B cell (primary cell): ENCODE measurements at regions not wholly inside any gene's neighbourhood (a gene's known extent, or its start where the extent isn't known, plus 50 kb on each side); places are given as distances from the start of the nearest gene placed in this dataset.

Experiments
- ATAC-seq: fragments of 200-7000 bp; cut with Tn5 transposase; one replicate; pipeline ENCODE4 v1.10.0; 2021; ENCODE audit warnings: low read depth, mild to moderate bottlenecking, moderate number of reproducible peaks, moderate library complexity
- CTCF ChIA-PET: fragments of 350-600 bp; sonication (Branson Sonifier 250); formaldehyde crosslinking; loops from one replicate; lab custom pipeline; 2021; ENCODE audit warnings: antibody characterized with exemption, inconsistent platforms; lab: Charles Lee
- POLR2A ChIA-PET: fragments of 350-600 bp; sonication (Branson Sonifier 250); formaldehyde crosslinking; loops from one replicate; lab custom pipeline; 2021; ENCODE audit warnings: antibody characterized with exemption; lab: Charles Lee
- DNase-seq: peaks from one replicate; pipeline ENCODE4 v3.0.0; 2013
- H2AFZ ChIP-seq: 2 replicates; pipeline ENCODE4 v1.6.1; 2012; ENCODE audit warnings: mild to moderate bottlenecking, low read depth, low read length; ENCODE audit not compliant: insufficient read depth, poor library complexity, severe bottlenecking
- H3K27ac ChIP-seq, 2 donors: 1 replicate in 1 of 2; 2 replicates in 1 of 2; pipeline ENCODE4 v1.5.1; 2012 to 2013; ENCODE audit warnings: low read length in 2 of 2, mild to moderate bottlenecking in 2 of 2, moderate library complexity in 1 of 2
- H3K27me3 ChIP-seq, 4 experiments: fragments of 200-600 bp in 1 of 4; sonication (generic) in 1 of 4; replicated peaks in 1 of 4; 1 replicate in 2 of 4; 2 replicates in 2 of 4; pipeline versions ENCODE4 v1.6.1 to v1.7.0; 2013 to 2016; ENCODE audit warnings: low read length in 3 of 4, mild to moderate bottlenecking in 2 of 4, mixed read lengths in 1 of 4, moderate library complexity in 1 of 4; ENCODE audit not compliant: insufficient read depth in 4 of 4, control insufficient read depth in 3 of 4; ENCODE audit errors: control extremely low read depth in 1 of 4
- H3K36me3 ChIP-seq, 2 experiments: replicated peaks in 1 of 2; 1 replicate in 1 of 2; 2 replicates in 1 of 2; pipeline versions ENCODE4 v1.6.1 to v1.7.1; 2013; ENCODE audit warnings: low read length in 1 of 2; ENCODE audit not compliant: insufficient read depth in 2 of 2, control insufficient read depth in 1 of 2; ENCODE audit errors: control extremely low read depth in 1 of 2, extremely low read depth in 1 of 2
- H3K4me1 ChIP-seq, 2 donors: fragments of 200-600 bp in 1 of 2; sonication (generic) in 1 of 2; 1 replicate in 1 of 2; 2 replicates in 1 of 2; pipeline versions ENCODE4 v1.5.1 to v1.6.1; 2013 to 2017; ENCODE audit warnings: low read length in 2 of 2; ENCODE audit not compliant: control insufficient read depth in 2 of 2, insufficient read depth in 2 of 2
- H3K4me2 ChIP-seq: replicated peaks from 2 replicates; pipeline ENCODE3; 2012; ENCODE audit warnings: mild to moderate bottlenecking, low read depth, low read length; ENCODE audit not compliant: poor library complexity, severe bottlenecking
- H3K4me3 ChIP-seq, 5 experiments: fragments of 200-600 bp in 1 of 5; sonication (generic) in 1 of 5; 1 replicate in 3 of 5; 2 replicates in 2 of 5; pipeline versions ENCODE4 v1.5.1 to v1.7.0; 2011 to 2016; ENCODE audit warnings: low read length in 4 of 5, mild to moderate bottlenecking in 4 of 5, low read depth in 2 of 5, control low read depth in 1 of 5, moderate library complexity in 1 of 5; ENCODE audit not compliant: insufficient read depth in 1 of 5; ENCODE audit errors: control extremely low read depth in 1 of 5, extremely low read depth in 1 of 5
- H3K79me2 ChIP-seq: fragments of 200-600 bp; sonication (generic); one replicate; pipeline ENCODE4 v1.6.0; 2016; ENCODE audit warnings: low read length; ENCODE audit not compliant: control insufficient read depth, insufficient read depth
- H3K9ac ChIP-seq: fragments of 200-600 bp; sonication (generic); 2 replicates; pipeline ENCODE4 v1.6.1; 2017; ENCODE audit warnings: mild to moderate bottlenecking, low read length, moderate library complexity
- H3K9me3 ChIP-seq, 3 donors: one replicate each; pipeline versions ENCODE4 v1.6.1 to v1.7.1; 2013; ENCODE audit warnings: low read length in 2 of 3; ENCODE audit not compliant: control insufficient read depth in 2 of 3, insufficient read depth in 1 of 3; ENCODE audit errors: control extremely low read depth in 1 of 3
- H4K20me1 ChIP-seq: 2 replicates; pipeline ENCODE4 v1.6.0; 2012; ENCODE audit warnings: mild to moderate bottlenecking, low read length; ENCODE audit not compliant: insufficient read depth, control insufficient read depth, poor library complexity, severe bottlenecking
- H3K27ac Mint-ChIP-seq: one replicate; pipeline ENCODE4 v1.8.0; 2021; ENCODE audit warnings: mixed read lengths
- H3K27me3 Mint-ChIP-seq: one replicate; pipeline ENCODE4 v1.8.0; 2021; ENCODE audit warnings: mixed read lengths
- H3K4me1 Mint-ChIP-seq: one replicate; pipeline ENCODE4 v1.8.0; 2021; ENCODE audit warnings: mixed read lengths
- H3K4me3 Mint-ChIP-seq: one replicate; pipeline ENCODE4 v1.8.0; 2021; ENCODE audit warnings: mixed read lengths
- H3K9me3 Mint-ChIP-seq: one replicate; pipeline ENCODE4 v1.8.0; 2022; ENCODE audit warnings: mixed read lengths; ENCODE audit not compliant: insufficient read depth
- EZH2 ChIP-seq: IDR thresholded peaks from 2 replicates; pipeline ENCODE4 v1.6.1; 2012; ENCODE audit warnings: borderline replicate concordance, low read depth, mild to moderate bottlenecking, moderate library complexity, low read length; ENCODE audit not compliant: insufficient read depth, poor library complexity, severe bottlenecking
- WGBS: methylation state at CpG from one replicate; pipeline ENCODE4 v1.1.5; 2013; ENCODE audit warnings: missing lambda C conversion rate; ENCODE audit not compliant: insufficient coverage; 5-methylcytosine and 5-hydroxymethylcytosine counted together
- intact Hi-C: fragments of 100-400 bp; cut with micrococcal nuclease; formaldehyde crosslinking; loops from one replicate; pipeline ENCODE4 v1.10.0; 2022
- TF ChIP-seq, protein P1 (sequence below): fragments of 200-600 bp; IDR thresholded peaks from one replicate; pipeline ENCODE4 v1.8.0; 2022; ENCODE audit warnings: antibody characterized with exemption, mild to moderate bottlenecking

DNA sequence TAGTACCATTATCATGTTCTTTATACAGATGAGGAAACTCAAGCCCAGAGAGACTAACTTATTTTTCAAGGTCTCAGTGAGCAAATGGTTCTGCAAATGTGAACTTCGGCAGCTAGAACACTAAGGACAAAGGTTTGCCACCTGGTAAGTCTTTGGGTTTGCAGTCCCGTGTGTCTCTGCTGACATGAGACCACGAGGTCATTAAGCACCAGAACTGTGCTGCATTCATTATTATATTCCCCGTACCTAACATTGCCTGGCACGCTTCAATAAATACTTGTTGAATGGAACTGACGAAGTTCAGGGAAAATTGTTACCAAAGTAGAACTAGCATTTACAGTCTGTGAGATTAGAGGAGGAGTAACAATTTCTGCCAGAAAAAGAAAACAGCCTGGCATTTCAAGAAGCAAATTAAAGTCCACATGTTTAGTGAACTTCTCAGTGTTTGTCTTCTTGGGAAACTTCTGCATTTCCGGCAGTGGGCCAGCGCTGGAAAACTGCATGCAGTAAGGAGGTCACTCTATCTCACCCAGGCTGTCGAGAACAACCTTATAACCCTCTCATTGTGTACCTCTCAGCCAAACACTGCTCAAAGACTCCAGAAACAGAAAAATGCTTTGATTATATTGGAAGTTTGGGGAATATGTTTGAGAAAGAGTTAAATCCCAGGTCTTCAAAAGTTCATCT, 67.4 kb upstream of the CPEB2 start:
- Mint-ChIP-seq H3K4me1 (no peaks in the 10 kb centered on the region), H3K27me3 (peaks cover 29% of the 10 kb centered on the region), H3K4me3 (no peak overlapping the region), H3K9me3 (no peaks in the 10 kb centered on the region), H3K27ac (no peak overlapping the region)
- H3K79me2 ChIP-seq = no peaks in the 10 kb centered on the region
- POLR2A ChIA-PET = no interaction called here
- WGBS = 85% methylated on average over 4 of the region's 9 CpGs
- DNase-seq (no peak), ATAC-seq (no peak)
- H3K27ac ChIP-seq = no peak overlapping the region
- intact Hi-C loops = no loop called here
- CTCF ChIA-PET = no interaction called here
- no peak overlapping the region for H3K4me2 ChIP-seq
- TF ChIP-seq, protein P1, sequence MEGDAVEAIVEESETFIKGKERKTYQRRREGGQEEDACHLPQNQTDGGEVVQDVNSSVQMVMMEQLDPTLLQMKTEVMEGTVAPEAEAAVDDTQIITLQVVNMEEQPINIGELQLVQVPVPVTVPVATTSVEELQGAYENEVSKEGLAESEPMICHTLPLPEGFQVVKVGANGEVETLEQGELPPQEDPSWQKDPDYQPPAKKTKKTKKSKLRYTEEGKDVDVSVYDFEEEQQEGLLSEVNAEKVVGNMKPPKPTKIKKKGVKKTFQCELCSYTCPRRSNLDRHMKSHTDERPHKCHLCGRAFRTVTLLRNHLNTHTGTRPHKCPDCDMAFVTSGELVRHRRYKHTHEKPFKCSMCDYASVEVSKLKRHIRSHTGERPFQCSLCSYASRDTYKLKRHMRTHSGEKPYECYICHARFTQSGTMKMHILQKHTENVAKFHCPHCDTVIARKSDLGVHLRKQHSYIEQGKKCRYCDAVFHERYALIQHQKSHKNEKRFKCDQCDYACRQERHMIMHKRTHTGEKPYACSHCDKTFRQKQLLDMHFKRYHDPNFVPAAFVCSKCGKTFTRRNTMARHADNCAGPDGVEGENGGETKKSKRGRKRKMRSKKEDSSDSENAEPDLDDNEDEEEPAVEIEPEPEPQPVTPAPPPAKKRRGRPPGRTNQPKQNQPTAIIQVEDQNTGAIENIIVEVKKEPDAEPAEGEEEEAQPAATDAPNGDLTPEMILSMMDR = no peak
- TF ChIP-seq EZH2 = no peak
- peaks cover 0 to 3% (median 0%) of the 10 kb centered on the region in 4 experiments for H3K27me3 ChIP-seq
- no peaks in the 10 kb centered on the region for H3K36me3 ChIP-seq
- no peak overlapping the region for H2AFZ ChIP-seq
- peaks cover 0 to 1% (median 0%) of the 10 kb centered on the region in 3 donors for H3K9me3 ChIP-seq
- H3K9ac ChIP-seq = no peak overlapping the region
- no peaks in the 10 kb centered on the region for H3K4me1 ChIP-seq
- H3K4me3 ChIP-seq = no peak overlapping the region
- H4K20me1 ChIP-seq = no peaks in the 10 kb centered on the region

DNA sequence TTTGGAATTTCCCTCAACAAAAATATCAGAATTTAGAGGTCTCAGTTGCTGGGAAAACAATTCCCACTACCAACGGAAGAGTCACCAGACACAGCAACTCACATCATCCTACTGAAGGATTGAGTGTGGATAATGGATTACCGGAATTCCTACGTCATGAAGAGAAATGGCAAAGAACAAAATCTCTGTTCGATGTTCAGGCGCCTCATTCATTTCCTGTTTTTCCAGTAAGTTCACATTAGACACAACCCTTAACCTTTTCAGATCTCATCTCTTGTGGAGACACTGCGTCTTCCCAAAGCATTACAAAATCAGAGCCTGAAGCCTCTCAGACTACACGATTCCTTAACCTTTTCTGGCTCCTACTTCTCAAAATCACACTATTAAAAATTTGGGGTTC, 58.5 kb upstream of the CPEB2 start:
- Mint-ChIP-seq H3K4me1 (no peaks in the 10 kb centered on the region), H3K27ac (no peak overlapping the region), H3K4me3 (no peak overlapping the region), H3K9me3 (no peaks in the 10 kb centered on the region), H3K27me3 (peaks cover 7% of the 10 kb centered on the region)
- H3K27ac ChIP-seq = no peak overlapping the region
- H4K20me1 ChIP-seq = no peaks in the 10 kb centered on the region
- H3K4me3 ChIP-seq = no peak overlapping the region
- H3K9ac ChIP-seq = no peak overlapping the region
- ATAC-seq (no peak), DNase-seq (no peak)
- H3K79me2 ChIP-seq = no peaks in the 10 kb centered on the region
- no peaks in the 10 kb centered on the region for H3K27me3 ChIP-seq
- H3K4me2 ChIP-seq = no peak overlapping the region
- no peaks in the 10 kb centered on the region for H3K4me1 ChIP-seq
- ChIA-PET CTCF (no interaction called here), POLR2A (no interaction called here)
- 94% methylated on average over 5 of the region's 7 CpGs for WGBS
- no peaks in the 10 kb centered on the region for H3K9me3 ChIP-seq
- no peak for TF ChIP-seq EZH2
- TF ChIP-seq, protein P1 = no peak
- no peaks in the 10 kb centered on the region for H3K36me3 ChIP-seq
- no peak overlapping the region for H2AFZ ChIP-seq
- intact Hi-C loops = no loop called here
